GM12878 (cell line): ENCODE measurements at regions not wholly inside any gene's neighbourhood (a gene's known extent, or its start where the extent isn't known, plus 50 kb on each side); places are given as distances from the start of the nearest gene placed in this dataset.

Experiments used
- ATAC-seq: fragments of 200-7000 bp; cut with Tn5 transposase; 3 replicates; pipeline ENCODE4 v1.9.1; 2020; ENCODE audit warnings: mild to moderate bottlenecking, moderate library complexity
- BruUV-seq: library from RNA; stranded (reverse); fragments of 400-500 nt; replicated peaks from 2 replicates; lab custom pipeline; 2021; lab: Mats Ljungman, UMichigan
- CTCF ChIA-PET: fragments of 300-600 bp; sonication (Branson Sonifier 250); formaldehyde crosslinking; extraction: SDS; loops from one replicate; lab custom pipeline; 2021; ENCODE audit warnings: inconsistent platforms; lab: Yijun Ruan, JAX
- POLR2A ChIA-PET: fragments of 350-600 bp; formaldehyde crosslinking; extraction: SDS; loops from one replicate; lab custom pipeline; 2021; ENCODE audit warnings: inconsistent platforms; lab: Charles Lee
- RAD21 ChIA-PET: fragments of 300-600 bp; sonication (Branson Sonifier 250); formaldehyde crosslinking; loops from one replicate; lab custom pipeline; 2023; ENCODE audit warnings: antibody characterized with exemption; ENCODE audit not compliant: unreplicated experiment; lab: Charles Lee
- SMC1A ChIA-PET: fragments of 300-600 bp; sonication (Branson Sonifier 250); formaldehyde crosslinking; loops from one replicate; lab custom pipeline; 2023; ENCODE audit not compliant: unreplicated experiment, uncharacterized antibody; lab: Charles Lee
- DNase-seq: peaks from one replicate; pipeline ENCODE4 v3.0.0-alpha.2; 2011; ENCODE audit warnings: low read depth, low spot score
- FAIRE-seq: peaks from 3 replicates; lab custom pipeline; 2011; peaks lifted over from hg19 to GRCh38; lab: Jason Lieb, UNC
- H2AFZ ChIP-seq: 2 replicates; pipeline ENCODE4 v1.6.0; 2011; ENCODE audit warnings: low read depth, low read length, control low read depth; ENCODE audit not compliant: control insufficient read depth
- H3K27ac ChIP-seq: 2 replicates; pipeline ENCODE4 v1.5.1; 2011; ENCODE audit warnings: control low read depth; ENCODE audit not compliant: control insufficient read depth, insufficient read depth
- H3K27me3 ChIP-seq, 2 experiments: replicated peaks in 1 of 2; 2 replicates each; pipeline versions ENCODE4 v1.6.0 to v1.6.1; 2011; ENCODE audit warnings: low read length in 1 of 2; ENCODE audit not compliant: control insufficient read depth in 2 of 2, insufficient read depth in 2 of 2
- H3K36me3 ChIP-seq, 2 experiments: 2 replicates each; pipeline ENCODE4 v1.5.1; 2011; ENCODE audit warnings: low read length in 1 of 2; ENCODE audit not compliant: control insufficient read depth in 2 of 2, insufficient read depth in 2 of 2
- H3K4me1 ChIP-seq: 2 replicates; pipeline ENCODE4 v1.6.1; 2011; ENCODE audit warnings: mild to moderate bottlenecking, low read length, moderate library complexity, mixed read lengths; ENCODE audit not compliant: control insufficient read depth, insufficient read depth
- H3K4me2 ChIP-seq: 2 replicates; pipeline ENCODE4 v1.6.0; 2011; ENCODE audit warnings: control low read depth; ENCODE audit not compliant: control insufficient read depth, insufficient read depth
- H3K4me3 ChIP-seq: fragments of 200-600 bp; sonication (generic); 2 replicates; pipeline ENCODE4 v1.5.1; 2016
- H3K79me2 ChIP-seq: 2 replicates; pipeline ENCODE4 v1.6.0; 2011; ENCODE audit warnings: low read length; ENCODE audit not compliant: control insufficient read depth, insufficient read depth
- H3K9ac ChIP-seq: 2 replicates; pipeline ENCODE4 v1.8.0; 2011; ENCODE audit warnings: low read length, control low read depth, mixed read lengths; ENCODE audit not compliant: control insufficient read depth, insufficient read depth
- H3K9me3 ChIP-seq: replicated peaks from 3 replicates; pipeline ENCODE4 v1.5.1; 2011; ENCODE audit warnings: mild to moderate bottlenecking, low read length; ENCODE audit not compliant: control insufficient read depth, insufficient read depth
- H4K20me1 ChIP-seq: 2 replicates; pipeline ENCODE4 v1.6.0; 2011; ENCODE audit not compliant: control insufficient read depth, insufficient read depth
- E2F8 ChIP-seq: fragments of 450-650 bp; IDR thresholded peaks from 2 replicates; pipeline ENCODE4 v1.6.1; 2018; ENCODE audit warnings: mild to moderate bottlenecking, low read depth, moderate library complexity; ENCODE audit not compliant: partially characterized antibody
- IRF3 ChIP-seq: fragments of 450-650 bp; IDR thresholded peaks from 2 replicates; pipeline ENCODE4 v1.6.1; 2014; ENCODE audit warnings: mild to moderate bottlenecking
- LARP7 ChIP-seq: fragments of 450-650 bp; IDR thresholded peaks from 2 replicates; pipeline ENCODE4 v1.6.1; 2017; ENCODE audit warnings: mild to moderate bottlenecking
- NFIC ChIP-seq: IDR thresholded peaks from 2 replicates; pipeline ENCODE4 v1.6.1; 2012; ENCODE audit warnings: low read depth, mild to moderate bottlenecking, inconsistent platforms, low read length, moderate library complexity
- NR2C2 ChIP-seq: IDR thresholded peaks from 2 replicates; pipeline ENCODE4 v1.6.1; 2011; ENCODE audit warnings: borderline replicate concordance, low read depth; ENCODE audit not compliant: control insufficient read depth, insufficient read length
- YBX1 ChIP-seq: fragments of 450-650 bp; IDR thresholded peaks from 2 replicates; pipeline ENCODE4 v1.6.1; 2016; ENCODE audit warnings: antibody characterized with exemption
- ZNF687 ChIP-seq: fragments of 450-650 bp; IDR thresholded peaks from 2 replicates; pipeline ENCODE4 v1.6.1; 2017; ENCODE audit warnings: mild to moderate bottlenecking, moderate library complexity
- in situ Hi-C: fragments of 300-500 bp; cut with MboI; formaldehyde crosslinking; loops from 9 replicates; pipeline ENCODE4 v1.14.3; 2018; ENCODE audit warnings: mixed read lengths
- intact Hi-C: fragments of 100-400 bp; cut with micrococcal nuclease; formaldehyde crosslinking; loops from one replicate; pipeline ENCODE4 v1.14.2; 2022; ENCODE audit not compliant: unreplicated experiment

- TF ChIP-seq ZNF687, result no peak
- no peak for TF ChIP-seq LARP7
- TF ChIP-seq NFIC, result no peak
- no peak for TF ChIP-seq NR2C2
These were observed 166.2 kb upstream of the KCNJ16 start (continued) for GRCh38 chr17:69908626-69909368.

- ChIA-PET POLR2A (no interaction called here), SMC1A (interaction anchor here (1.0 kb wide), 1 partner anchor 9 kb away, joined by 3 read pairs; no protein-coding TSS in a partner anchor), RAD21 (no interaction called here), CTCF (no interaction called here)
- ATAC-seq, result no peak
- TF ChIP-seq IRF3 (no peak), E2F8 (no peak), YBX1 (no peak)
- no peak for DNase-seq
- H3K36me3 ChIP-seq, result no peaks in the 10 kb centered on the region
- H3K4me3 ChIP-seq, result no peak overlapping the region
- in situ Hi-C loops (no loop called here), intact Hi-C loops (no loop called here)
- H4K20me1 ChIP-seq, result no peaks in the 10 kb centered on the region
- no peaks in the 10 kb centered on the region for H3K79me2 ChIP-seq
- H3K9me3 ChIP-seq, result no peaks in the 10 kb centered on the region
- H3K4me2 ChIP-seq, result no peak overlapping the region
- H3K27ac ChIP-seq, result no peak overlapping the region
- no peak for FAIRE-seq
- no peak overlapping the region for H3K9ac ChIP-seq
- no peak overlapping the region for H2AFZ ChIP-seq
- H3K4me1 ChIP-seq, result no peaks in the 10 kb centered on the region
- BruUV-seq, result no TSS peak
- no peaks in the 10 kb centered on the region for H3K27me3 ChIP-seq
These were observed 165.6 kb upstream of the KCNJ16 start for GRCh38 chr17:69909389-69909788.
